ENCODE measurements at regions not wholly inside any gene's neighbourhood (a gene's known extent, or its start where the extent isn't known, plus 50 kb on each side); places are given as distances from the start of the nearest gene placed in this dataset.

- Histone ChIP-seq H3K27me3 (no peaks in the 10 kb centered on the region), H3K4me1 (peaks cover 4 to 22% (median 13%) of the 10 kb centered on the region in 4 donors), H3K4me3 (no peak overlapping the region), H3K27ac (replicated peaks in 1 of 4) (no peak overlapping the region), H3K36me3 (no peaks in the 10 kb centered on the region), H3K9me3 (no peaks in the 10 kb centered on the region)
- DNase-seq (ENCODE audit: extremely low spot score) = no peak
- intact Hi-C loops (cut with DNase I) = no loop called here
- TF ChIP-seq POLR2A (IDR thresholded peaks at IDR 0.05; ENCODE audit: low read depth) = no peak
- no peak for TF ChIP-seq POLR2AphosphoS5 (IDR thresholded peaks at IDR 0.05)
- no peak for TF ChIP-seq CTCF (IDR thresholded peaks at IDR 0.05)
- no peak for TF ChIP-seq EP300 (IDR thresholded peaks at IDR 0.05)
- 100% methylated on average over 2 of the region's 2 CpGs for WGBS
Observed at GRCh38 chr1:56333461-56333860, 245.9 kb downstream of the PLPP3 start.

GRCh38 chr1:56331892-56332567 lies 247.3 kb downstream of the PLPP3 start:
- no peaks in the 10 kb centered on the region for H3K9me3 ChIP-seq
- no peak overlapping the region for H3K4me3 ChIP-seq
- H3K36me3 ChIP-seq = no peaks in the 10 kb centered on the region
- TF ChIP-seq POLR2A (IDR thresholded peaks at IDR 0.05; ENCODE audit: low read depth) = no peak
- TF ChIP-seq POLR2AphosphoS5 (IDR thresholded peaks at IDR 0.05) = no peak
- TF ChIP-seq CTCF (IDR thresholded peaks at IDR 0.05) = no peak
- no peak for TF ChIP-seq EP300 (IDR thresholded peaks at IDR 0.05)
- H3K4me1 ChIP-seq = peaks cover 4 to 17% (median 11%) of the 10 kb centered on the region in 4 donors
- DNase-seq (ENCODE audit: extremely low spot score) = no peak
- no peaks in the 10 kb centered on the region for H3K27me3 ChIP-seq
- whole genome bisulfite sequencing = 81% methylated on average over 12 of the region's 12 CpGs
- no peak overlapping the region for H3K27ac ChIP-seq (replicated peaks in 1 of 4)
- intact Hi-C loops (cut with DNase I) = no loop called here

- no peak for TF ChIP-seq EP300 (IDR thresholded peaks at IDR 0.05)
- no peak for TF ChIP-seq POLR2A (IDR thresholded peaks at IDR 0.05; ENCODE audit: low read depth)
- TF ChIP-seq CTCF (IDR thresholded peaks at IDR 0.05) = no peak
- TF ChIP-seq POLR2AphosphoS5 (IDR thresholded peaks at IDR 0.05) = no peak
- DNase-seq (ENCODE audit: extremely low spot score) = no peak
Observed at GRCh38 chr1:56331207-56331891, 248.0 kb downstream of the PLPP3 start.

GRCh38 chr1:56330391-56331026 lies 248.9 kb downstream of the PLPP3 start:
- WGBS = 71% methylated on average over 1 of the region's 1 CpG
- no peak for TF ChIP-seq POLR2A (IDR thresholded peaks at IDR 0.05; ENCODE audit: low read depth)
- TF ChIP-seq CTCF (IDR thresholded peaks at IDR 0.05) = no peak
- no peak for TF ChIP-seq EP300 (IDR thresholded peaks at IDR 0.05)
- TF ChIP-seq POLR2AphosphoS5 (IDR thresholded peaks at IDR 0.05) = no peak
- no peaks in the 10 kb centered on the region for H3K36me3 ChIP-seq

More at GRCh38 chr1:56331207-56331891, 248.0 kb downstream of the PLPP3 start:
- Histone ChIP-seq H3K27me3 (no peaks in the 10 kb centered on the region), H3K27ac (replicated peaks in 1 of 4) (no peak overlapping the region), H3K36me3 (no peaks in the 10 kb centered on the region), H3K4me3 (no peak overlapping the region), H3K4me1 (peaks cover 4 to 12% (median 8%) of the 10 kb centered on the region in 4 donors), H3K9me3 (no peaks in the 10 kb centered on the region)
- intact Hi-C loops (cut with DNase I) = no loop called here
- WGBS = 81% methylated on average over 2 of the region's 2 CpGs

More at GRCh38 chr1:56330391-56331026, 248.9 kb downstream of the PLPP3 start:
- Histone ChIP-seq H3K4me1 (peaks cover 4 to 12% (median 7%) of the 10 kb centered on the region in 4 donors), H3K27me3 (no peaks in the 10 kb centered on the region), H3K9me3 (no peaks in the 10 kb centered on the region), H3K4me3 (no peak overlapping the region), H3K27ac (replicated peaks in 1 of 4) (no peak overlapping the region)
- intact Hi-C loops (cut with DNase I) = no loop called here
- DNase-seq (ENCODE audit: extremely low spot score) = no peak
